CD4-positive, alpha-beta T cell treated with Interleukin-17A for 1 hour (primary cell): ENCODE measurements at regions not wholly inside any gene's neighbourhood (a gene's known extent, or its start where the extent isn't known, plus 50 kb on each side); places are given as distances from the start of the nearest gene placed in this dataset.
"Not testable (repeated sequence)": the region's sequence is repeated elsewhere in the genome, so short reads cannot be mapped to it uniquely, and the experiment has no call there.

Source experiments
- DNase-seq: peaks from one replicate; pipeline ENCODE4 v3.0.0-alpha.2; 2020

DNA sequence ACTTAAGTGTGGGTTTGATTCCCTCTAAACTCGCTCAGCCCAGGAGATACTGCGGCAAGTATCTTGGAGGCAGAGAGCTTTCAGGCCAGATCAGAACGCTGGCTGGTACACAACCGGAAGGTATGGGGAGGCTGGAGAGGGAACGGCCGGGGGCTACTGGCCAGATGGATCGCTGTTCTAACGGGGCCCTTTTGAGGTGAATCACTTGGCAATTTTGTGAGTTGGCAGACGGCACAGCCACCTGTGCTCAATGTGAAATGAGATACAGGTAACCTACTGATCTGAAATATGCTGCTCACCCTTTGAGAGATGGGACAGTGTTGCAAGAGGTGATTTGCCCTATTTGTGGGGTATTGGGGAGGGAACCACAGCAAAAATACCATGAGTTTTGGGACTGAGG, 622.9 kb upstream of the RBFOX1 start:
- DNase-seq: no peak

DNA sequence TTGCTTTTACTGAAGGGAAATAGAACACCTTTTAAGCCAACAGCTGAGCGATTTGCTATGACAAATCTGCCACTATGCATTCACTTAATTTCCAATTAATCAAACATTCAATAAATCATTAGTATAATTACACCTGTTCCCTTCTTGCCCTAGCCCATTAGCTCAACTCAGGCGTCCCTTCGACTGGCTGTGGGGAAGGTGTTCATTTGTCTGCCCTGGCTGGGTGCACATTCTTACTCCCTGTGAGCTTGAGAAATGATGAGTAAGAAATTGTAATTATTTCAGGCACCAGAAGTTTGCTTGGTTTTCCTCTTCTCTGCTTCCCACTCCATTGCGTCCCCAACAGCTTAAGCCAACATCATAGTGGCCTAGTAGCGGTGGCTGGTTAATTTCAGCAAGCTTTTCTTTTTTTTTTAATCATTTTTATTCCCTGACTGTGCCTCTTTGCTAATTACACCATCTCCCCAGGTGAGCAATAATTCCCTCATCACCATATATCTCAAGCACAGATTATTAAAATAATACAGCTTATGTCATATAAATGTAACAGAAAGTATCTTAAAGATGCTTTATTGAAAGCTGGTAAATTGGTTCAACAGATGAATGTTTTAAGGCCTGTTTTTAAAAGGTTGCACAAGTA, 623.9 kb upstream of the RBFOX1 start:
- no peak for DNase-seq

DNA sequence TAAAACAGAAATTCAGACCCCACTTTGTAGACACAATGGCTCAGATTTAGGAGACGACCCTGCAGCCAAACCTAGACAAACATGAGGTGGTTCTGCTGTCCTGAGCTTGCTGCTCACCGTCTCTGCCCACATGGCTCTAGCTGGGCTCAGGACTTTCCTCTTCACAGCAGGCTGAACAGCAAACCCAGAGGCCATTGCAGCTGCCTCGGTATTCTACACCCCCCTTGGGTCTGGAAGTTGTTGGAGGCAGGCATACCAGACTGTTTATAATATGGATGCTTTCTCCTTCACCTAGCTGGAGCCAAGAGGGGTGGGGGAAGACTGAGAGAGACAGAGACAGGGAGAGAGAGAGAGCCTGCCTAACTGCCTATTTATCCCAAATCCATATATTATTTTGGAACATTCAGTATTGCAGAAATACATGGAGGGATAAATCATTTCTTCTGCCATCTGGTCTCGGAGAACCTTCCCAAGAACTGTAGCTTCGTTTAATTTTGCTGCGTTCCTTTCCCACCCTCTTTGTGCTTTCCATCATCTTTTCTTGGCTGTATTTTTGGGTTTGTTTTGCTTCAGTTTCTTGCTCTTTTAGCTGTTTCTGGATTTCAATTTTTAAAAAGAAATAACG, 628.2 kb upstream of the RBFOX1 start:
- no peak for DNase-seq

DNA sequence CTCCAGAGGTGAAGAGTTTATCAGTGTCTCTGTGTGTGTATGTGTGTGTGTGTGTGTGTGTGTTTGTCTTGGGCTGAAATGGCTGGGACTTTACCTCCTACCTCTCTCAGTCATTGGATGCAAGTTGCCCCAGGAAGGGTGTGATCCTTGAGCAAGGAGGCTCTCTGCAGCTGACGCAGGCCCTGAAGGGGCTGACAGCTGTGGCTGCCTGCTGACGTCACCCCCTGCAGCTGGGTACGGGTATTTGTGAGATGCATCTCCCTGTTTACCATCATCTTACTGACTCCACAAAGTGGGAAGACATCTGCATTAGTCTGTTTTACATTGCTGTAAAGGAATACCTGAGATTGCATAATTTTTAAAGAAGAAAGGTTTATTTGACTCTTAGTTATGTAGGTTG, 631.5 kb upstream of the RBFOX1 start:
- DNase-seq: no peak

DNA sequence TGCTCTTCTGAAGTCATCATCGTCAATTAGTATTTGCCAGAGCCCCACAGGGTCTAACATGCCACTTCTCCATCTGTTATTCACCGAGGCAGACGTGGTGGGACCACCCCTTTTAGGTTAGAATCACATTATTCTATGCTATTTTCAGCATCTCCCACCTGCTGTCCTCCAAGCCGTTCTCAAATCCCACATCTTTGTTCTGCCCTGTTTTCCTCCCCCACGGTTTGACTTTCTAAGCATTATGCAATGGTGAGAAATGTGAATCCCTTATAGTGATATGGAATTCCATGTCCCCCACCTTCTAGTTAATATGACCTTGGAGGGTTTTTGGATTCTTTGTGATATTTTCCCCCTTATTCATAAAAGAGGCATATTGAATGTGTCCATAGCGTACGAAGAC, 634.1 kb upstream of the RBFOX1 start:
- DNase-seq: no peak

DNA sequence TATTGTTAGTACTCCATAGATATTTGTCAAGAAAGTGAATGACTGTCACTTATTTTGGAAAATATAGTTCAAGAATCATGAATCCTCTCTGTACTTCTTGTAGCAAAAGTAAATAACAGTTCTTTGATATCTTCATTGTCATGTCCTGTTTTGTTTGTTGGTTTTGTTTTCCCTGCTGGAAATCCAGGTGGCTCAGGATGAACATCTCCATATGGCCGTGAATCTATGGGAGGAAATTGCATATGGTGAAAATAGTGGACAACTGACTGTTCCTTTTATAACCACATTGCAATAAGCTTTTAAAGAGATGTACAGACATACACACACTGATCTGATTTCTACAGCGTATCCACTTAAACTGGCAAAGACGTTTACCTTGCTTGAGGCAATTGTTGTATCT, 637.0 kb upstream of the RBFOX1 start:
- no peak for DNase-seq

DNA sequence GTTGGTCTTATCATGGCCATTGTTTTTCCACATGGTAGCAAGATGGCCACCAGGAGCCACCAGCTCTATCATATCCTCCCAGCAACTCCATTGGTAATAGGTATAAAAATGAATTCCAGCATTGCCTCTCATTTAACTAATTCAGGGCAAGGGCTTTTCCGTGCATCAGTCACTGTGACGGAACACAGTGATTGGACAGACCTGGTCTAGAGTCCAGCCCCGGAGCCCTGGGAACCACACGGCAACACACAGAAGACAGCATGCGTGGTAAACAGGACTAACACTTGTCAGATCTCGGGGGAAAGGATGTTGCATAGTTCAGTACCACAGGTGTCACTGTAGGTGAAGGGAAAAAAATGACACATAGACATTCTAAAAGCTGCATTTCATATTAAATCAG, 638.0 kb upstream of the RBFOX1 start:
- no peak for DNase-seq

DNA sequence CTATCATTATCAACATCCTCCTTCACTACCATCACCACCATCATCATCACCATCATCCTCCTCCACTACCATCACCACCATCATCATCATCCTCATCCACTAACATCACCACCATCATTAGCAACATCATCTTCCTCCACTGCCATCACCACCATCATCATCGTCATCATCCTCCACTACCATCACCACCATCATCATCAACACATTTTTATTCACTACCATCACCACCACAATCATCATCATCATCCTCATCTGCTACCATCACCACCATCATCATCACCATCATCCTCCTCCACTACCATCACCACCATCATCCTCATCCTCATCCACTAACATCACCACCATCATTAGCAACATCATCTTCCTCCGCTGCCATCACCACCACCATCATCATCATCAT, 639.2 kb upstream of the RBFOX1 start:
- not testable (repeated sequence) for DNase-seq

DNA sequence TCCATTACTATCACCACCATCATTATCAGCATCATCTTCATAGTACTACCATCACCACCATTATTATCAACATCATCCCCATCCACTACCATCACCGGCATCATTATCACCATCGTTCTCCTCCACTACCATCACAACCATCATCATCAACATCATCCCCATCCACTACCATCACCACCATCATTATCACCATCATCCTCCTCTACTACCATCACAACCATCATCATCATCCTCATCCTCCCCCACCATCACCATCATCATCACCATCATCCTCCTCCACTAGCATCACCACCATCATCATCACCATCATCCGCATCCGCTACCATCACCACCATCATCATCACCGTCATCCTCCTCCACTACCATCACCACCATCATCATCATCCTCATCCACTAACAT, 639.8 kb upstream of the RBFOX1 start:
- no peak for DNase-seq

DNA sequence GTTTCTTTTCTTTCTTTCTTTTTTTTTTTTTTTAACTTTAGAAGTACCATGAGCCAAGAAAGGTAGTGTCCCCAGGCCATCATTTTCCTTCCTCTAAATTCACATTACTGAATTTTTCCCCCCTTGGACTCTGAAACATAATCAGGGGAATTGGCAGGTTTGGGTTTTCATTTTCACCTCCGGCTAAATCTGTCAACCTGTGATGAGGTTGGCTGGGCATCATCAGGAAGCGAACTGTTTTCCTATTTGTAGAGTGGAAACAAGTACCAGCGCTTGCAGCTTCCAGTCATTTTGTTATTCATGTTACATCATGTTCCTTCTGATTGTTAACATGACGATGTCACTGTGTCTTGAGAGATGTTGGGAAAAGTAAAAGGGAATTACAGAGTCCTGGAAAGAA, 641.9 kb upstream of the RBFOX1 start:
- no peak for DNase-seq

DNA sequence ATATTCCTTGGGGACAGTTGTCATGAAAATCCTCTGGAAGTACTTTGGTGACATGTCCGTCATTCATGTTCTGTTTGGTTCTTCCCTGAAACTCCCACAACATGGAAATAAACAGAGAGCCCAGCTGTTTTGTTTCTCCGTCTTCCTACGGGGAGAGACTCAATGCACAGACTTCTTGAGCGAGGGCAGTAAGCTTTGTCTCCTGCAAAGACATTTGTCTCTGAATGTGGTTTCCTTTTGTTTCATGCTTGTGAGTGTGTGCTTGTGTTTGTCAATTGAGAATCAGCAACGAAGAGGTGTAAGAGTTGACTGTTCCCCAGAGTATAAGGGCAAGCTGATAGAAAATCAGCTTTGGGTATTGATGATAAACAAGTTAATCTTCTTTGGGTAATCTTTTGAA, 643.0 kb upstream of the RBFOX1 start:
- DNase-seq: no peak

DNA sequence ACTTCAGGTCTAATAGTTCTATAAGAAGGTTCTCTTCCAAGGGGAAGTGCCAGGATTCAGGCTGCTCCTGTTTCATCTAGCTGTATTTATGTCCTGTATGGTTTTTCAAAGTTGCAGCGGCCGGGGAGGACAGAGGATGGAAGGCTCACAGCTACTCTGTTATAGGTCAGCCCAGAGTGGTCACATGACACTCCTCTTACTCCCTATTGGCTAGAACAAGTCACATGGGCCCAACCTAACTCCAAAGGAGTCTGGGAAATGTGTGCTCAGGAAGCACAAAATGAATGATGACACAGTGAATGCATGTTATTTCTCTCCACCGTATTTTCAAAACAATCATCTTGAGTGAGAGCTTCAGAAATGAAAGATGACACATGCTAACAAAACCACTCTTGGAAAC, 645.1 kb upstream of the RBFOX1 start:
- DNase-seq: no peak

DNA sequence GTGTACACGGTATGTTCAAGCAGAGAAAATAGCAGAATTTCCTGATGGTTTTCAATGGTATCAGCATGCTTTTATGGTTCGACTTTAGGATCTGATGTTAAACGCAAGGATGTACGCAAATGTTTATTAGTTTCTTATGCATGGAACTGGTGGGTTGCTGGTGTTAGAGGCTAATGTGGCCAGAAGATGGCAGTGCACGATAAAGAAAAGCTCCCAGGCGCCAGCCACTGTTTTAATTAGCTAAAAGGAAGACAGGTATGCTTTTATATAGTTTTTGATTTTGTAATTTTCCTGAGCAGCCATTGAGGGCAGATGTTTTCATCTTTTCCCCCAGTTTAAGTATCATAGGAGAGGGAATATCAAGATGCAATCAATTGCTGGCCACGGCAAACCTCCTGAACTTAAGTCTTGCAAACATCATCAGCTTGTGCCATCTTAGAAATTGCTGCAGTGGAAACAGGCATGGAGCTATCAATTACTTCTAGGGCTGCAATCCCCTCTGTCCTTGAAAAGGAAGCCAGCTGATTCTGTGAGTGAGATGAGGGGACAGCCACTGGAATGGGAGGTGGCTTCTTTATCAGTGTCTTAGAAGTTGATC, 648.5 kb upstream of the RBFOX1 start:
- DNase-seq: no peak

DNA sequence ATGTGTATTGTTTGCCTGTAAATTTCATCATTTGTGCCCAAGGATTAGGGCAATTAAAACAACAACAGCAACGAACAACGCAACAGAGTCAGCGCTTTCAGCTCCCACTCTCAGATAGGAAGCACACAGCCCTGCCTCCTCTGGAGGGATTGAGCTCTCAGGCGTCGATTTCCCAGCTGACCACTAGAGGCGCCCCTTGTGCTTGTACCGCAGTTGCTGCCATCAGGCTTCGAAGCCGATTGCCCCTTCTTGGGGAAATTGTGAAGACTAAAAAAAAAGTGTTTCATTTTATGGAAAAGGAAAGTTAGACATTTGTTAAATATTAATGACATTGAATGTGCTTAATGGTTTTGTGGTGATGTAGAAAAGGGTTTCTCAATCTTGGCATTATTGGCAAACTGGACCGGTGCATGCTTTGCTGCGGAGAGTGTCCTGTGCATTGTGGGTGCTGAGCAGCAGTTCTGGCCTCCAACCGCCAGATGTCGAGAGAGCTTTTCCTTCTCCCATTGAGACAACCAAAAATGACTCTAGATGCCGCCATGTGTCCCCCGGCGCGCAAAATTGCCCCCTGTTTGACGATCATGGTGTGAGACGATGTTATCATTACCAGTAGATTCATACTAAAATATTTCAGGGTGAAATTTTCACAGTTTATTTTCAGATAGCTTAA, 650.4 kb upstream of the RBFOX1 start:
- no peak for DNase-seq

DNA sequence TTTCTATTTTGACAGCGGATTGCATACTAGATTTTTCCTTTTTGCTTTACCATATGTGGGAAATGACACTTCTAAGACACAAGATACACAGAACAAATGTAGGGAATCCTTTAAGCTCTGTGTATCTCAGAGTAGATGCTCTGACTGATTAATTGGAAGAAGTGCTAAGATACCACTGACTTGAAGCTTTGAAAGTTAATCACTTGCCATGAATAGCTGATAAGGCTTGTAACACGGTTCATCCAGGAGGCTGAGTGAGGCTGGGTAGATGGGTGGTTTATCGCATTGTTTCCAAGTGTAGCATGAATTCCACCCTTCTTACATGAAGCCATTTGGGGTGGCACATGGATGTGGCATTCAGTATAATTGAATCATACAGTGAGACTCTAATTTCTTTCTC, 654.1 kb upstream of the RBFOX1 start:
- DNase-seq: no peak

DNA sequence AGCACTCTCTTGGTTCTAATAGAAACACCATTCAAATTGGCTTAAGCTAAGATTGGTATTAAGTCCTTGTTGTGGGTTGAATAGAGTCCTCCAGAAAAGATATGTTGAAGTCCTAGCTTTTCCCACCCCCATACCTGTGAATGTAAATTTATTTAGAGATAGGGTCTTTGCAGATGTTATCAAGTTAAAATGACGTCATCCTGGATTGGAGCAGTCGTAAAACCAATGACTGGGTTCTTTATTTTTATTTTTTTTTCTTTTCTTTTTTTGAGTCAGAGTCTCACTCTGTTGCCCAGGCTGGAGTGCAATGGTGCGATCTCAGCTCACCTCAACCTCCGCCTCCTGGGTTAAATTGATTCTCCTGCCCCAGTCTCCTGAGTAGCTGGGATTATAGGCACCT, 658.6 kb upstream of the RBFOX1 start:
- no peak for DNase-seq

DNA sequence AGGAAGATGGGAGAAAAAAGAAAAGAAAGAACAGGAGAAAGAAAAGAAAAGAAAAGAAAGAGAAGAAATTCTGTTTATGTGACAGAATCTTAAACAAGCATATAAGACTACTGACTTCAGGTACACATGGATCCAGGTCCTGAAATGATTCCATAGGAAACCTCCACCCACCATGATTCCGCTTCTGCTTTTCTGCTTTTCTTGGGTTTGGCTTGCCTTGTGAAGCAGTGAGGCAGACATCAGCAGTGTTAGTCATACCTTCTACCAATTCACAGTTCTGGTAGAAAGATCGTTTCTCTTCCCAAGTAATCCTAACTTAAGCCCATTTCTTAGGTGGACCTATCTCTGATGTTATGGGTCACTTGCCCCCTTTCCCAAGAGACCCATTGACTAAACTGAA, 660.1 kb upstream of the RBFOX1 start:
- no peak for DNase-seq

DNA sequence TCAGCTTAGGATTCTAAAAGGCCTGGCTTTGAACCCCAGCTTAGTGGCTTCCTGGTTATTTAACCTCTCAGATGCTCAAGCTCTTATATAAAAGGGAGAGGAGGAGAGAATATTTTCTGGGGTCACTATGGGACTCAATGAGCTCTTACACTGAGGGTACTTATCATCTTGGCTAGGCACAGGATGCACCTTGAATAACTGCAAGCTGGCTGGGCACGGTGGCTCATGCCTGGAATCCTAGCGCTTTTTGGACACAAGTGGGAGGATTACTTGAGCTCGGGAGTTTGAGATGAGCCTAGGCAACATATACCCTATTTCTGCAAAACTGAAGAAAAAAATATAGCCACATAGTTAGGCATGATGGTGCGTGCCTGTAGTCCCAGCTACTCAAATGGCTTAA, 665.3 kb upstream of the RBFOX1 start:
- DNase-seq: no peak

DNA sequence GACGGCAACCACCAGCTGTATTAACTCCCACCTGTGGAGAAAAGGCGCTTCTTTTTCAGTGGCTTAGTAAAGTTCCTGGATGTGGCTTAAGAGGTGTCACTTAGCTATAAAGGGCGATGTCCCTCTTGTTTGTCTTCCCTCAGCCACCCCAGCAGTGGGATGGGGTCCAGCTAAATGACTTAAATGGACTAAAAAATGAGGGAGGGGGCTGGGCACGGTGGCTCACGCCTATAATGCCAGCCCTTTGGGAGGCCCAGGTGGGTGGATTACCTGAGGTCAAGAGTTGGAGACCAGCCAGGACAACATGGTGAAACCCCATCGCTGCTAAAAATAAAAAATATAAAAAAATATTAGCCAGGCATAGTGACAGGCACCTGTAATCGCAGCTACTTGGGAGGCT, 667.5 kb upstream of the RBFOX1 start:
- no peak for DNase-seq

DNA sequence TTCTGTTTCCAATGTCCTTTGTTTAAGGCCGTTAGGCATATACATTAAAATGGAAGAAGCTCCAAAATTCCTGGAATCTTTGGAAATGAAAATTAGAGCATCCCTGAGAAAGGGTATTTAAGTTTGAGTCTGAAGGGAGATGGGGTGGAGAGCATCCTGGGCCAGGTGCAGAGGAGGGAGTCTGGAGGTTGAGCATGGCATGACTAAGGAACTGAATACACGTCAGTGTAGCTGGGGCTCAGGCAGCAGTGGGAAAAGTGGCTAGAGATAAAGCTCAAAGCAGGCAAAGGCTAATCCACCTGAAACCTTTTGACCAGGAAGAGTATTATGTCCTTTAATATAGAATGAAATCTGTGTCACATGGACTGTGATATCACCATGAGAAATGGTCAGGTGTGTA, 669.0 kb upstream of the RBFOX1 start:
- no peak for DNase-seq

DNA sequence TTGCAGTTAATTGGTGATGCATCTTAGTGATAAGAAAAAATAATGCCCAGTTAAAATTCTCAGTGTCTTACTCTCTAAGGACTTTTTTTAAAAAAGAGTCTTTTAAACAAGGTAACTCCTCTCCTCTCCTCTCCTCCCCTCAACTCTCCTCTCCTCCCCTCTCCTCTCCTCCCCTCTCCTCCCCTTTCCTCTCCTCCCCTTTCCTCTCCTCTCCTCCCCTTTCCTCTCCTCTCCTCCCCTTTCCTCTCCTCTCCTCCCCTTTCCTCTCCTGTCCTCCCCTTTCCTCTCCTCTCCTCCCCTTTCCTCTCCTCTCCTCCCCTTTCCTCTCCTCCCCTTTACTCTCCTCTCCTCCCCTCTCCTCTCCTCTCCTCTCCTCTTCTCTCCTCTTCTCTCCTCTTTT, 675.9 kb upstream of the RBFOX1 start:
- no peak for DNase-seq

DNA sequence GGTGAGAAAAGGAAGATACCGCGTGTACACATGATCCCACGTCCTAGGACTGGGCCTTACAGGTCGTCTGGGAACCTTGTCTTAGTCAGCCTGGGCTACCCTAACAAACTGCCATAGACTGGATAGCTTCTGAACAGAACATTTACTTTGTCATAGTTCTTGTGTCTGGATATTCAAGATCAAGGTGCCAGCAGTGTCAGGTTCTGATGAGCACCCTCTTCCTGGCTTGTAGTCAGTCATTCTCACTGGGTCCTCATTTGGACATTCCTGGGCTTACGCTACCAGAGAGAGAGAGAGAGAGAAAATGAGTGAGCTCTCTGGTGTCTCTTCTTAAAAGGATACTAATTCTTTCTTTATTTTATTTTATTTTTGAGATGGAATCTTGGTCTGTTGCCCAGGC, 685.8 kb upstream of the RBFOX1 start:
- DNase-seq: no peak

DNA sequence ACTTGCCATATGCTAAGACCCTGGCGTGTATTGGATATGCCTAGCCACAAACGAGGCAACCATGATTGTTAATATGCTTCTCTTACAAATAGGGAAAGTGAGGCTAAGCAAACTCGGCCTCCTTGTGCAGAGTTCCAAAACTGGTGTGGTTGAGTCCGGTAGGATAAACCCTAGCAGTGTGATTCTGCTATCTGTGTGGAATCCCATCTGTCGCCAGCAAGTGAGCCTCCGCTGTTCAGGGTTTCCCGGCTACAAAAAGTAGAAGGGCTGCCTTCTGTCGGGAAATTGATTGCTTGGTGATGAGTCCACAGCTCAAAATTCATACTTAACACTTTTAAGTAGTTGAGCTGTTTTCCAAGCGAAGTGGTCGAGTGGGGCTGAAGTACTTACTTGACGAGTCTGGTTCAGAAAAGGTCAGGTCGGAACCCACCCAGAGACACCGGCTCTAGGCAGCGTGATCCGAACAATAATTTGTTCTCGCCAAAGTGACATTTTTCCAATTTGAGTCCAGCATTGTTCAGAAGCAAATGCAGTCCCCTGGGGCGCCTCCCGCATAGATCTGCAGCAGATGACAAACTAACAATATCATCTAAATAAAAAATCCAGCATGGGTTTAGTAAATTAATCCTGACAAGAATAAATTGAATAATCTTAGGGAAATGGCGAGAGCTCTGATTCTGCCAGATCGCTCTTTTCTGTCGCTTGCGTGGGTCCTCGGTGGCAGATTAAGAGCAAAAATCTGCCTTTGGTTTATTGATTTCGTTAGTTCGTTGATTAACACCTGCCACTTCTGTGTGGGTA, 686.7 kb upstream of the RBFOX1 start:
- DNase-seq: no peak

DNA sequence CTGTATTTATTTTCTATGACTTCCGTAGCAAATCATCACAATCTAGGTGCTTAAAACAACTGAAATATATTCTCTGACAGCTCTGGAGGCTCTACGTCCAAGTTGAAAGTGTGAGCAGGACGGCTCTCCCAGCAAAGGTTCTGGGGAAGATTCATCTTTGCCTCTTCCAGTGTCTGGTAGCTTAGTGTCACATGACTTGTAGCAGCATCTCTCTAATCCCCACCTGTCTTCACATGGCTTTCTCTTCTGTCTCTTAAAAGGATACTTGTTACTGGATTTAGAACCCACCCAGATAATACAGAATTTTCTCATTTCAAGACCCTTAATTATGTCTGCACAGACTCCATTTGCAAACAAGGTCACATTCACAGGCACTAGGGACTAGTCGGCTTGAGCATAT, 687.7 kb upstream of the RBFOX1 start:
- DNase-seq: no peak
